ENCODE measurements at regions not wholly inside any gene's neighbourhood (a gene's known extent, or its start where the extent isn't known, plus 50 kb on each side); places are given as distances from the start of the nearest gene placed in this dataset.

DNA sequence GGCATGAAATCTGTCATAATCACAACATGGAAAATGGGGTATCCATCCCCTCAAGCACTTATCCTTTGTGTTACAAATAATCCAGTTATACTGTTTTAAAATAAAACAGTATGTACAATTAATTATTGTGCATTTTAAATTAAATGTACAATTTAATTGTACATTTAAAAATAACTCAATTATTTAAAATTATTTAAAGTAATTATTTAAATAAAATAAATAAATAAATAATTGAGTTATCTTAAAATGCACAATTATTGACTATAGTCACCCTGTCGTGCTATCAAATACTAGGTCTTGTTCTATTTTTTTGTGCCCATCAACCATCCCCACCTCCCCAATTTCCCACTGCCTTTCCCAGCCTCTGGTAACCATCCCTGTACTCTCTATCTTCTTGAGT lies 66.9 kb upstream of the KCNG1 start:
- no peak overlapping the region for H3K4me3 ChIP-seq (replicated peaks in 1 of 3; ENCODE audit: insufficient read depth in 1 of 3, low read depth in 1 of 3, low read length in 3 of 3)
- no peaks in the 10 kb centered on the region for H4K20me1 ChIP-seq (replicated peaks; ENCODE audit: control insufficient read depth, extremely low read depth, insufficient read depth, low read length)
- no peaks in the 10 kb centered on the region for H3K36me3 ChIP-seq (ENCODE audit: control insufficient read depth in 2 of 2, extremely low read depth in 1 of 2, insufficient read depth in 2 of 2, low read length in 2 of 2)
- H3K27me3 ChIP-seq (ENCODE audit: control insufficient read depth in 2 of 2, insufficient read depth in 2 of 2, low read length in 2 of 2): peaks cover 21 to 30% of the 10 kb centered on the region in 2 experiments
- BruUV-seq (replicated peaks): no TSS peak
- CTCF ChIA-PET: no interaction called here
- DNase-seq (ENCODE audit: low read depth, low spot score) (no peak), FAIRE-seq (no peak)
- no peak overlapping the region for H3K27ac ChIP-seq (ENCODE audit: insufficient read depth, low read depth, low read length)
- no peak overlapping the region for H3K9ac ChIP-seq (replicated peaks; ENCODE audit: extremely low read depth, insufficient read depth, low read length)
- no peaks in the 10 kb centered on the region for H3K9me3 ChIP-seq (replicated peaks; ENCODE audit: control insufficient read depth, insufficient read depth, low read length)
- no peaks in the 10 kb centered on the region for H3K79me2 ChIP-seq (ENCODE audit: control insufficient read depth, insufficient read depth, low read length)
- H3K4me1 ChIP-seq (ENCODE audit: control insufficient read depth, extremely low read depth, insufficient read depth, low read length): no peaks in the 10 kb centered on the region
- dilution Hi-C loops (cut with MboI; ENCODE audit: extremely low pct_ligation_motif_present, low sequenced_read_pairs) (no loop called here), intact Hi-C loops (cut with micrococcal nuclease) (no loop called here)
- POLR2A ChIA-PET: no interaction called here
- H2AFZ ChIP-seq (ENCODE audit: low read depth, low read length): no peak overlapping the region
- no peak overlapping the region for H3K4me2 ChIP-seq (ENCODE audit: insufficient read depth, low read length)
- H3K9me1 ChIP-seq (replicated peaks; ENCODE audit: control insufficient read depth, extremely low read depth, insufficient read depth, low read length): no peaks in the 10 kb centered on the region
- TF ChIP-seq, protein P1, sequence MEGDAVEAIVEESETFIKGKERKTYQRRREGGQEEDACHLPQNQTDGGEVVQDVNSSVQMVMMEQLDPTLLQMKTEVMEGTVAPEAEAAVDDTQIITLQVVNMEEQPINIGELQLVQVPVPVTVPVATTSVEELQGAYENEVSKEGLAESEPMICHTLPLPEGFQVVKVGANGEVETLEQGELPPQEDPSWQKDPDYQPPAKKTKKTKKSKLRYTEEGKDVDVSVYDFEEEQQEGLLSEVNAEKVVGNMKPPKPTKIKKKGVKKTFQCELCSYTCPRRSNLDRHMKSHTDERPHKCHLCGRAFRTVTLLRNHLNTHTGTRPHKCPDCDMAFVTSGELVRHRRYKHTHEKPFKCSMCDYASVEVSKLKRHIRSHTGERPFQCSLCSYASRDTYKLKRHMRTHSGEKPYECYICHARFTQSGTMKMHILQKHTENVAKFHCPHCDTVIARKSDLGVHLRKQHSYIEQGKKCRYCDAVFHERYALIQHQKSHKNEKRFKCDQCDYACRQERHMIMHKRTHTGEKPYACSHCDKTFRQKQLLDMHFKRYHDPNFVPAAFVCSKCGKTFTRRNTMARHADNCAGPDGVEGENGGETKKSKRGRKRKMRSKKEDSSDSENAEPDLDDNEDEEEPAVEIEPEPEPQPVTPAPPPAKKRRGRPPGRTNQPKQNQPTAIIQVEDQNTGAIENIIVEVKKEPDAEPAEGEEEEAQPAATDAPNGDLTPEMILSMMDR (IDR thresholded peaks at IDR 0.05; ENCODE audit: extremely low read depth in 1 of 2, insufficient read depth in 1 of 2, low read depth in 1 of 2, low read length in 2 of 2): no peak
- TF ChIP-seq JUN (IDR thresholded peaks at IDR 0.05; ENCODE audit: borderline replicate concordance, insufficient read depth, insufficient read length, low read depth) (no peak), FOS (IDR thresholded peaks at IDR 0.05; ENCODE audit: borderline replicate concordance, insufficient read depth, low read length) (no peak), POLR2A (IDR thresholded peaks at IDR 0.05; ENCODE audit: low read depth, low read length) (no peak), MYC (IDR thresholded peaks at IDR 0.05; ENCODE audit: low read depth, low read length) (no peak), POLR2AphosphoS5 (IDR thresholded peaks at IDR 0.05; ENCODE audit: insufficient read depth, low read depth, low read length) (no peak), EZH2 (IDR thresholded peaks at IDR 0.05; ENCODE audit: borderline replicate concordance, low read depth, low read length, severe bottlenecking) (no peak), GATA2 (IDR thresholded peaks at IDR 0.05; ENCODE audit: insufficient read depth, insufficient read length, low read depth, low read length) (no peak)
- TF ChIP-seq, protein P2, sequence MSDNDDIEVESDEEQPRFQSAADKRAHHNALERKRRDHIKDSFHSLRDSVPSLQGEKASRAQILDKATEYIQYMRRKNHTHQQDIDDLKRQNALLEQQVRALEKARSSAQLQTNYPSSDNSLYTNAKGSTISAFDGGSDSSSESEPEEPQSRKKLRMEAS (IDR thresholded peaks at IDR 0.05; ENCODE audit: insufficient read depth, insufficient read length): no peak
